PC-3 (cell line): ENCODE measurements at regions not wholly inside any gene's neighbourhood (a gene's known extent, or its start where the extent isn't known, plus 50 kb on each side); places are given as distances from the start of the nearest gene placed in this dataset.

Experiments used
- ATAC-seq: fragments of 200-7000 bp; cut with Tn5 transposase; 2 replicates; pipeline ENCODE4 v1.9.1; 2020; ENCODE audit warnings: mild to moderate bottlenecking, moderate library complexity
- BruUV-seq: library from RNA; stranded (reverse); fragments of 400-500 nt; replicated peaks from 2 replicates; lab custom pipeline; 2021; lab: Mats Ljungman, UMichigan
- CTCF ChIA-PET: fragments of 300-600 bp; sonication (Branson Sonifier 250); formaldehyde crosslinking; loops from one replicate; lab custom pipeline; 2022; ENCODE audit warnings: antibody characterized with exemption; lab: Charles Lee
- POLR2A ChIA-PET: fragments of 300-600 bp; sonication (Branson Sonifier 250); formaldehyde crosslinking; loops from one replicate; lab custom pipeline; 2022; ENCODE audit warnings: antibody characterized with exemption; ENCODE audit not compliant: unreplicated experiment; lab: Charles Lee
- DNase-seq: peaks from one replicate; pipeline ENCODE4 v3.0.0-alpha.2; 2015
- H2AFZ ChIP-seq: fragments of 300-600 bp; sonication (generic); 2 replicates; pipeline ENCODE4 v1.6.0; 2016; ENCODE audit warnings: antibody characterized with exemption, low read length
- H3F3A ChIP-seq: fragments of 300-600 bp; sonication (generic); one replicate; pipeline ENCODE4 v1.6.0; 2017; ENCODE audit warnings: antibody characterized with exemption, low read length, control low read depth, mild to moderate bottlenecking; ENCODE audit not compliant: unreplicated experiment
- H3K27ac ChIP-seq: fragments of 300-600 bp; sonication (generic); 2 replicates; pipeline ENCODE4 v1.5.1; 2016; ENCODE audit warnings: mild to moderate bottlenecking, low read length
- H3K27me3 ChIP-seq: fragments of 300-600 bp; sonication (generic); 2 replicates; pipeline ENCODE4 v1.6.1; 2016; ENCODE audit warnings: low read length, mixed read lengths
- H3K36me3 ChIP-seq: fragments of 300-600 bp; sonication (generic); 2 replicates; pipeline ENCODE4 v1.6.1; 2016; ENCODE audit warnings: low read depth, mixed run types, low read length, mixed read lengths
- H3K4me1 ChIP-seq: fragments of 300-600 bp; sonication (generic); 2 replicates; pipeline ENCODE4 v1.5.1; 2016; ENCODE audit warnings: low read length; ENCODE audit not compliant: insufficient read depth
- H3K4me2 ChIP-seq: fragments of 300-600 bp; sonication (generic); 2 replicates; pipeline ENCODE4 v1.6.0; 2016; ENCODE audit warnings: low read length
- H3K4me3 ChIP-seq: fragments of 300-600 bp; sonication (generic); 2 replicates; pipeline ENCODE4 v1.5.1; 2016; ENCODE audit warnings: mild to moderate bottlenecking, low read length, mixed read lengths
- H3K79me2 ChIP-seq: fragments of 300-600 bp; sonication (generic); 2 replicates; pipeline ENCODE4 v1.6.1; 2017; ENCODE audit warnings: low read length, mixed read lengths
- H3K9ac ChIP-seq: fragments of 300-600 bp; sonication (generic); 2 replicates; pipeline ENCODE4 v1.6.0; 2016; ENCODE audit warnings: mild to moderate bottlenecking, low read length
- H3K9me2 ChIP-seq: fragments of 300-600 bp; sonication (generic); replicated peaks from 2 replicates; pipeline ENCODE4 v1.6.1; 2016; ENCODE audit warnings: mixed run types, low read length, mixed read lengths
- H3K9me3 ChIP-seq: fragments of 300-600 bp; sonication (generic); 2 replicates; pipeline ENCODE4 v1.6.1; 2016; ENCODE audit warnings: low read length, mixed read lengths
- H4K20me1 ChIP-seq: fragments of 300-600 bp; sonication (generic); 2 replicates; pipeline ENCODE4 v1.6.1; 2016; ENCODE audit warnings: low read length, mixed read lengths
- CTCF ChIP-seq: fragments of 300-600 bp; sonication (generic); conservative IDR thresholded peaks from 2 replicates; pipeline ENCODE4 v1.5.1; 2017; ENCODE audit warnings: antibody characterized with exemption, low read depth, mild to moderate bottlenecking, low read length
- EZH2 ChIP-seq: fragments of 300-600 bp; sonication (generic); IDR thresholded peaks from one replicate; pipeline ENCODE4 v1.6.1; 2017; ENCODE audit warnings: antibody characterized with exemption, mild to moderate bottlenecking, low read length; ENCODE audit not compliant: unreplicated experiment
- EZH2phosphoT487 ChIP-seq: fragments of 300-600 bp; sonication (generic); IDR thresholded peaks from 2 replicates; pipeline ENCODE4 v1.6.1; 2018; ENCODE audit warnings: mild to moderate bottlenecking, antibody characterized with exemption, low read length, borderline replicate concordance
- intact Hi-C: fragments of 100-400 bp; cut with micrococcal nuclease; formaldehyde crosslinking; loops from 2 replicates; pipeline ENCODE4 v1.9.0; 2023

- Histone ChIP-seq H3K4me3 (no peak overlapping the region), H3K27ac (no peak overlapping the region), H3K36me3 (no peaks in the 10 kb centered on the region), H3K27me3 (peaks cover 9% of the 10 kb centered on the region; the same call in 1 of the 2 replicates), H2AFZ (no peak overlapping the region), H4K20me1 (no peaks in the 10 kb centered on the region), H3F3A (no peaks in the 10 kb centered on the region), H3K9ac (no peak overlapping the region), H3K4me1 (no peaks in the 10 kb centered on the region), H3K79me2 (no peaks in the 10 kb centered on the region), H3K9me3 (no peaks in the 10 kb centered on the region), H3K9me2 (no peaks in the 10 kb centered on the region), H3K4me2 (no peak overlapping the region)
- BruUV-seq = no TSS peak
- TF ChIP-seq CTCF (no peak), EZH2 (no peak), EZH2phosphoT487 (no peak)
- ATAC-seq (no peak), DNase-seq (no peak)
- ChIA-PET CTCF (no interaction called here), POLR2A (no interaction called here)
- intact Hi-C loops = no loop called here
Measured at GRCh38 chr12:103046154-103046553, 88.7 kb downstream of the ASCL1 start.

- Histone ChIP-seq H3K4me3 (no peak overlapping the region), H3K27me3 (no peaks in the 10 kb centered on the region), H3K4me1 (no peaks in the 10 kb centered on the region), H4K20me1 (no peaks in the 10 kb centered on the region), H3K36me3 (no peaks in the 10 kb centered on the region), H3K9me2 (no peaks in the 10 kb centered on the region), H3K9ac (no peak overlapping the region), H3F3A (no peaks in the 10 kb centered on the region), H3K4me2 (no peak overlapping the region), H3K79me2 (no peaks in the 10 kb centered on the region), H3K27ac (no peak overlapping the region), H2AFZ (no peak overlapping the region), H3K9me3 (0 out of 2 replicates have a peak, but pooled peaks cover 4% of the 10 kb centered on the region)
- intact Hi-C loops = no loop called here
- TF ChIP-seq CTCF (no peak), EZH2phosphoT487 (no peak), EZH2 (no peak)
- ATAC-seq (no peak), DNase-seq (no peak)
- POLR2A ChIA-PET = no interaction called here
- no TSS peak for BruUV-seq
- CTCF ChIA-PET = no interaction called here
Measured at GRCh38 chr12:103050273-103050672, 92.8 kb downstream of the ASCL1 start.

- Histone ChIP-seq H3K27me3 (no peaks in the 10 kb centered on the region), H3K36me3 (no peaks in the 10 kb centered on the region), H3K27ac (no peak overlapping the region), H3K4me3 (no peak overlapping the region), H4K20me1 (no peaks in the 10 kb centered on the region), H3K9me3 (0 out of 2 replicates have a peak, but pooled peaks cover 4% of the 10 kb centered on the region), H3K9me2 (no peaks in the 10 kb centered on the region), H3K4me1 (no peaks in the 10 kb centered on the region), H2AFZ (no peak overlapping the region), H3K79me2 (no peaks in the 10 kb centered on the region), H3F3A (no peaks in the 10 kb centered on the region), H3K9ac (no peak overlapping the region), H3K4me2 (no peak overlapping the region)
- BruUV-seq = no TSS peak
- ATAC-seq = no peak
- intact Hi-C loops = no loop called here
- TF ChIP-seq EZH2 (no peak), EZH2phosphoT487 (no peak), CTCF (no peak)
- no peak for DNase-seq
- POLR2A ChIA-PET = no interaction called here
- CTCF ChIA-PET = no interaction called here
Measured at GRCh38 chr12:103053089-103053488, 95.6 kb downstream of the ASCL1 start.
